GM19468 (cell line): ENCODE measurements at regions not wholly inside any gene's neighbourhood (a gene's known extent, or its start where the extent isn't known, plus 50 kb on each side); places are given as distances from the start of the nearest gene placed in this dataset.
"Not testable (repeated sequence)": the region's sequence is repeated elsewhere in the genome, so short reads cannot be mapped to it uniquely, and the experiment has no call there.

Source experiments
- ATAC-seq: cut with Tn5 transposase; IDR thresholded peaks from one replicate; pipeline ENCODE4 v1.9.1; 2021; ENCODE audit warnings: mild to moderate bottlenecking, moderate library complexity, moderate number of reproducible peaks; ENCODE audit not compliant: unreplicated experiment; ENCODE audit errors: extremely low read depth

- no peak for ATAC-seq
Observed at GRCh38 chr6:4367643-4368042, 232.3 kb upstream of the ECI2 start.

DNA sequence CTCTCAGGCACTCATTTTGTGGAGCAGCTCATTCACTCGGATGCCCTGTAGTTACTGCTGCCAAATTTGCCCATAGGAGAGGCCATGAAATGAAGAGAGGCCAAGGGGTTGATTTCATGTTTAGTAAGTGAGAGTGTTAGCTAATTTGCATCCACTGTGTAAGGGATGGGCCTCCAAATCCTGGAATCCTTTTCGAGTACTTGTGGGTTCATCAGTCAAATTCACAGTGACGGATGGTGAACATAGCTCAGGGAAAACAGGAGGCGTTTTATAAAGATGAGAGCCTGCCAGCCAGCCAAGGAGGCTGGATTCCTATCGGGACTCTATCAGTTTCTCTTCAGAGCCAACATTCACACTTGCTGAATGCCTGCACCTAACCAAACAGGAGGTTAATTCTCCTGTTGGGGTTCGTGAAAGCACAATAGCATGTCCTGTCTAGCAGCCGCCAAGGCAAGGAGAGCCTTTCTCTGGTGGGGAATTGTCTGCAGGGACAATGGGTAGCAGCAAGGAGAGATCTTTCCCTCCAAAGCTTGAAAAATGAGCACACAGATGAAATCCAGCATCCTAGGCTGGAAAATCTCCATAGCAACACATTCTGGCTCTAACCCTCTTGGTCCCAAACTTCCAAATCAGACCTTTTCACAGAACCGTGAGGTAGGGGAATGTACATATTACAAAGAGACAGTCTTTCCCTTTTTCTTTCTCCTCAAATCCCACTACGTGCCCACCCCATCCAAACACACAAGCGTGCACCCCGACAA, 231.4 kb upstream of the ECI2 start:
- ATAC-seq, result no peak

DNA sequence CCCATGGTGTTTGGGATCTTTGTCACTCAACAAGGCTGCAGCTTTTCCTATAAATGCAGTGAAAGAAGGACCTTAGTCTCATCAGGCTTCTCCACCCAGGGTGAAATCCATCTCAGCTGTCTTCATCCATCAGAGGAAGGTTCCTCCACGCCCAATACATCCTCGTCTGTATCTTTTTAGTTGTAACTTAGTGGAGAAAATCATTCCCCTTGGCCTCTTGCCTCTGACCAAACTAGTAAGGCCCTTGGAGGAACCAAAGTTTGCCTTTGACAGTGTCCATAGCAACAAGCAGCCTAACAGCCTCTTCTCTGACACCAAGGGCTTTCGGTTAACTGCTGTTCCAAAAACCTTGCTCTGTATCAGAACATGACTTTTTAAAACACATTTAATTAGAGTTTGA, 230.3 kb upstream of the ECI2 start:
- ATAC-seq, result no peak

DNA sequence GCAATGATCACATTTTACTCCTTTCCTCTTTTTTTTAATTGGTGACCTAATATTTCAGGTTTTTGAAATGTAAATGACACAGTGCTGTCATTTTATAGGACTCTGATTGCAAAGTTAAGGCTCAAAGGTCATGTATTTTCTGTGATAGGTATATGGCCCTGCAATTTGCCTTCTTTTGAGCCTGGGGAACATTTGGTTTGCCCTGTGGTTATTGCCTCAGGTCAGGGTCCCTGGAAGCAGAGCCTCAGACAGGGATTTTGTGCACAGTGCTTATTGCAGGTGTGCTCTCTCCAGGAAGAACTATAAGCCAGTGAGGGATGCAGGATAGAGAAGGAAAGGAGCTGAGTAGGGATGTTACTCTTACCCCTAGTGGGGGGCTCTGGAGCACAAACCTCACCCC, 229.3 kb upstream of the ECI2 start:
- ATAC-seq, result no peak

- no peak for ATAC-seq
Observed at GRCh38 chr6:4364172-4364571, 228.8 kb upstream of the ECI2 start.

DNA sequence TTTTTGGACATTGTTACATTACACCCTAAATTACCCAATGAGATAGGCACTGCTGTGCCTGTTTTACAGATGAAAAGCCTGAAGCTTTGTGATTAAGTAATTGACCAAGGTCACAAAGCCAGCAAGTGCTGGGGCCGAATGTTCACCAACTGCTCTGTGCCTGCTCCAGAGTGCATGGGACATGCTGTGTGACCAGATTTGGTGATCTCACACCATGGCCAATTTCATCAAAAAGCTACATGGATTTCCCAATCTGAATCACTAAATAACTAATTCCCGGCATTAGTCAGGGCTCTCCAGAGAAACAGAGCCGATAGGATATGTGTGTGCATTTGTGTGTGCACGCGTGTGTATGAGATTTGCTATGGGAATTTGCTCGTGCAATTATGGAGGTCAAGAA, 228.3 kb upstream of the ECI2 start:
- ATAC-seq, result no peak

DNA sequence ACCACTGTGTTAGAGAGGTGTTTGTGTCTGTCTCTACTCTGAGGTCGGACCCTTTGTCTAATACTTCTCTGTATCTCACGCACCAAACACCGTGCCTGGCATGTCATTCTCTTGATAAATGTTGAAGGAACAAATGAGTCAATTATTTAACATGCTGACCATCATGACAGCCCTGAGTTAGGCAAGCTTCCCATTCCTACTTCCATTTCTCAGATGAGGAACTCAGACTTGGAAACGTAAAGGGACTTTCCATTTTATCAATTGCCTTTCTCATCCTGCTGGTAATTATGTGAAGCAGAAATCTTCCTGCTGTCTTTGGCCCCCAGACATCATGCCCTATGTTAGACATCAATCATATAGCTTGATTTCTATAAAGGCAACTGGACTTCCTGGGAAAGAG, 227.0 kb upstream of the ECI2 start:
- ATAC-seq, result no peak

GRCh38 chr6:4360920-4361319, 225.5 kb upstream of the ECI2 start:
- ATAC-seq, result no peak

GRCh38 chr6:4359108-4359730, 223.8 kb upstream of the ECI2 start:
- no peak for ATAC-seq

DNA sequence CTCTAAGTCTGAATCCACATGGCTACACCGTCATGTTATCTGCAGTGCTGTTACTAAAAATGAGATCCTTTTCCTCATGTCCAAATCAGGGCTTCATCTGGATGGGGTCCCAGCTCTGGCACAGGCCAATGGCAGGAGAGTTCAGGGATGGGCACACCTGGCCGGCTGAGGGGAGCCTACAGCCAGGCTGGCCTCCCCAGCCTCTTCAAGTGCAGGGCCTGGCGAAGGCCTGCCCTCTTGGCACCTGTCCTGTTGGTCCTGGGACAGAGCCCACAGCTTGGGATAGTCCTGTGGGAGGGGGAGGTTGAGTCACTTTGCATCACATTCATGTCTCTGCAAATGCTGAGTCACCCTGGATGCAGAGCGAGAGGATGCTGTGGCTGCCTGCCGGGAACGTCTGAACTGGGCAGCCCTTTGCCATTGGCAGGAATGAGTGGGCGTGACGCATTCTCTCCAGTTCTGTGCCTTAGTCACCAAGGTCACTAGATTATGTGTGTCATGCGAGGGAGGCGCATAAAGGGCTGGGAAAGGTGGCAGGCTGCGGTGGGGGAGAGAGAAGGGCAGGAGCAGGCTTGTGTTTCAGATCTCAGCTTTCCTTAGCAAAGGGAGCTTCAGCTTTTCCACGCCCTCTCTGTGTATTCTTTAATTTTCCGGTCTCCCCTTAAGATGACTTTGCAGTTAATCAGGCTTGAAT, 223.2 kb upstream of the ECI2 start:
- ATAC-seq, result no peak

DNA sequence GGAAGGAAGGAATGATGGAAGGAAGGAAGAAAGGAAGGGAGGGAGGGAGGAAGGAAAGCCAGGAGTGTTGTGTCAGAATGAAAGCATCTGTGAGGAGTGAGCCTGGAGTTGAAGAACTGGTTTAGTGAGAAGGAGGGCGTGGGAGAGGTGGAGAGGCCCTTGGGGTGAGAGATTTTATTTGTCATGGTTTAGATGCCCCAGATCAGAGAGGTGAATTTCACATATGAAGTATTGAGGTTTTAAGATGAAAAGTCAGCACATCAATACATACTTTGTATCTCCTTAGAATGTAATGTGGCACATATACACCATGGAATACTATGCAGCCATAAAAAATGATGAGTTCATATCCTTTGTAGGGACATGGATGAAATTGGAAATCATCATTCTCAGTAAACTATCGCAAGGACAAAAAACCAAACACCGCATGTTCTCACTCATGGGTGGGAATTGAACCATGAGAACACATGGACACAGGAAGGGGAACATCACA, 222.3 kb upstream of the ECI2 start:
- not testable (repeated sequence) for ATAC-seq

GRCh38 chr6:4356899-4357659, 221.7 kb upstream of the ECI2 start:
- ATAC-seq, result no peak

DNA sequence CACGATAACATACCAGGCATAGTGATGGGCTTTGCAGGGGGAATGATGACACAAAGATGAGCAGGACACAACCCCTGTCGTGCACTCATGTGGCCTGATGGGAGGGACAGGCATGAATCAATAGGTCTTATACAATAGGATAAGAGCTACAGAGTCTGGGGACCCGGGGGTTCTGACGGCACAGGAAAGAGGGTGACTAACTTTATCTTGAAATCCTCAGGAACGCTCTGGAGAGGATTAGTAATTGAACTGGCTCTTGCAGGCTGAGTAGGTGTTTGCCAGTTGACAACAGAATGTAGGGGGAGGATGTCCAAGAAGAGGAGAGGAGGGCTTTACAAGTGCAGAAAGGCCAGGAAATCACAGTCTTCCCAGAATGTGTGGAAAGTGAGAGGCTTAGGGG, 219.9 kb upstream of the ECI2 start:
- no peak for ATAC-seq

DNA sequence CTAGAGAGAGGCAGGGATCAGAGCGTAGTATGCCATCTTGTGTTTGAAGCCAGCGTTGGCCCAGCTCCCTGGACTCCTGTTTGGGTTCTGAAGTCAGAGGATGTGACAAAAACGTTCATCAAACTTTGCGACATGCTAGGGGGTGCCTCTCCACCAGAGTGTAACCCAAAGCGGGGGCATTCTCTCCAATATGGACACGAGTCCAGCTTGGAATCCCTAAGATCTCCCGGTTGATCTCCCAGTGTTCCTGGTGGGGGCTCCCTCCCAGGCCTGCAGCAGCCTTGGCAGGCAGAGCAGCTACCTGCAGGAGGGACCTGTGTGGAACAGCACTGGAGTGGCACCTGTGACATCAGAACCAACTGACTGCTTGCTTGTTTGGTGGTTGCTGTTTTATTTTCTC, 218.8 kb upstream of the ECI2 start:
- ATAC-seq, result no peak

DNA sequence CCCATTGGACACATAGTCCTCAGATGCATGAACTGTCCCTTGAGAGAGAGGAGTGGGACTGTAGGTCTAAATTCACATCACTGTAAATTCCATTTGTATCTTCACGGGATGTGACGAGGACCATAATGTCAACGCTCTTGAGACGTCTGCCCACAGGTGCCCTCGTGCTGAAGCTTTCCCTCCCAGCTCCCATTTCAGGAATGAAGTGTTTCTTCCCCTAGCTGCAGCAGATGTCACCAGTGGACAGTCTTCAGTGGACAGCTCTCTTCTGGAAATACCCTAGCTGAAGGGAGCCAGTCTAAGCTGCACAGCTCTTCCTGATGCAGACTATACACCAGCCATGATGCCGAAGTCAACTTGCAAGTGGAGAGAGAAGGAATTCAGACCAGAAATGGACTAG, 217.4 kb upstream of the ECI2 start:
- no peak for ATAC-seq

GRCh38 chr6:4352322-4352669, 216.9 kb upstream of the ECI2 start:
- no peak for ATAC-seq

DNA sequence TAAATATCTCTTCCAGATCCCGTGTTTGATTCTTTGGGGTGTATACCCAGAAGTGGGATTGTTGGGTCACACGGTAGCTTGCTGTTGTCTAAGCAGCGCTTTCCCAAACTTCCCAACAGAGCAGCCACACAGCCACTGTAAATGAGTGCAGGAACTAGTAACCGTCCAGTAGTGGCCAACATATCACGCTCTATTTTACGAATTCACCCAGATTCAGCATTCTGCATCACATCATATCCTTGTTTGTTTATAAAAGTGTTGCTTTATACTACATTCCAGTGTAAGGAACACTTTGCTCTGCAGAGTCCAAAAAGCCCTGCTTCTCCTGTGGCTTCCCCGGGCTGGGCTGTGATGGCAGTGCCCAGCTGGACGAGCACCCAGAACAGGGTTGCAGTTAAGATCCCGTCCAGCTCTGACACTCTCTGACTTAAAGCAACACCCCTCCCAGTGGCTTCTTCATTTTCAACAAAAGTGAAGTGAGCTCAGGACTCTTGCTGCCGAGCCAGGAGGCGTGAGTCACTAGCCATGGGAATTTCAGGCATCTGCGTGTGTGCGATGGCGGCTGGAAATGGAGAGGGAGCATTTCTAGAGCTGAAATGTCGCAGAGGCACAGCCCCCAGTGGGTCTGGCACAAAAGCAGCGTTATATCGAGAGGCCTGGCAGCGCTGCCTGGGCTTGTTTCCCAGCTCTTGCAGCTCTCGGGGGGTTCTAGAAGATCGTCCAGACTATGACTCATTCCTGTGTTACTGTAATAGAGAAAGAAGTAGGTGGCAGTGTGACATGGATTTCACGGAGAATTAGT, 216.3 kb upstream of the ECI2 start:
- ATAC-seq, result no peak

GRCh38 chr6:4350567-4351519, 215.5 kb upstream of the ECI2 start:
- ATAC-seq, result no peak

DNA sequence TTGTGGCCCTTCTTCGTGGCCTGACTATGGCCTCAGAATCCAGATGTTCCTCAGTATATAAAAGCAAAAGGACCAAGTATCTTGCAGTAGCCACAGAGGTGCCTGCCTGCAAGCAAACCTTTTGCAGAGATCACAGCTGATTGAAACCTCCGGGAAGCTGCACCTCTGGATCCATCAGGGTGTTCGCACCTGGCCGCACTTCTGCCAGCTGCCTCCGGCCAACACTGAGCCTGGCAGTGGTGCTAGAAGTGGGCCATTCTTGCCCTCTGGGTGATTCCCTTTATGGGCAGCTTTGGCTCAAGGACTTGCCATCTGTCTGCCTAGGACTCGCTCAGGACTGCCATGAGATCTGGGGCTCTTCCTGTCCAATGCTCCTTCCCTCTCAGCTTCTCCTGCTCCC, 214.6 kb upstream of the ECI2 start:
- ATAC-seq, result no peak
